HCT116 (cell line): ENCODE measurements at regions not wholly inside any gene's neighbourhood (a gene's known extent, or its start where the extent isn't known, plus 50 kb on each side); places are given as distances from the start of the nearest gene placed in this dataset.

Source experiments
- ATAC-seq: fragments of 200-7000 bp; cut with Tn5 transposase; 2 replicates; pipeline ENCODE4 v1.9.1; 2020; ENCODE audit warnings: mild to moderate bottlenecking, moderate library complexity
- BruUV-seq: library from RNA; stranded (reverse); fragments of 400-500 nt; replicated peaks from 2 replicates; lab custom pipeline; 2021; lab: Mats Ljungman, UMichigan
- CTCF ChIA-PET: fragments of 300-600 bp; sonication (Branson Sonifier 250); formaldehyde crosslinking; loops from one replicate; lab custom pipeline; 2021; ENCODE audit warnings: antibody characterized with exemption; lab: Charles Lee
- POLR2A ChIA-PET: fragments of 300-600, 350-600 bp; sonication (Branson Sonifier 250); formaldehyde crosslinking; loops from one replicate; lab custom pipeline; 2021; ENCODE audit warnings: antibody characterized with exemption; lab: Charles Lee
- RAD21 ChIA-PET, 2 experiments: fragments of 300-600 bp; sonication (Branson Sonifier 250); formaldehyde crosslinking; loops; one replicate each; lab custom pipeline; 2023; ENCODE audit warnings: low total read pairs in 2 of 2; ENCODE audit not compliant: uncharacterized antibody in 2 of 2, unreplicated experiment in 2 of 2, low non-redundant PET in 1 of 2; lab: Charles Lee
- DNase-seq: peaks from one replicate; pipeline ENCODE4 v3.0.0-alpha.2; 2010; ENCODE audit warnings: low read depth, low spot score
- H2AFZ ChIP-seq: fragments of 200-600 bp; shearing (Covaris generic), sonication (generic); 2 replicates; pipeline ENCODE4 v1.6.1; 2017; ENCODE audit warnings: low read depth, mixed run types, mixed read lengths, antibody characterized with exemption, low read length; ENCODE audit not compliant: poor library complexity, severe bottlenecking
- H3K27ac ChIP-seq: 2 replicates; pipeline ENCODE4 v1.5.1; 2012; ENCODE audit warnings: low read depth, low read length
- H3K27me3 ChIP-seq: fragments of 200-600 bp; sonication (generic); 2 replicates; pipeline ENCODE4 v1.6.1; 2016; ENCODE audit warnings: mixed run types, low read length, mixed read lengths; ENCODE audit not compliant: insufficient read depth
- H3K36me3 ChIP-seq, 2 experiments: fragments of 200-500 bp in 1 of 2; fragments of 200-600 bp in 1 of 2; sonication (Bioruptor generic) in 1 of 2; sonication (generic) in 1 of 2; 2 replicates each; pipeline versions ENCODE4 v1.5.1 to v1.6.1; 2014 to 2016; ENCODE audit warnings: low read length in 2 of 2, inconsistent platforms in 1 of 2, mixed read lengths in 1 of 2, mixed run types in 1 of 2; ENCODE audit not compliant: insufficient read depth in 2 of 2, control insufficient read depth in 1 of 2
- H3K4me1 ChIP-seq, 2 experiments: fragments of 200-600 bp in 1 of 2; sonication (generic) in 1 of 2; 2 replicates each; pipeline versions ENCODE4 v1.5.1 to v1.6.1; 2012 to 2017; ENCODE audit warnings: low read length in 2 of 2, inconsistent platforms in 1 of 2, mild to moderate bottlenecking in 1 of 2, mixed read lengths in 1 of 2, mixed run types in 1 of 2, moderate library complexity in 1 of 2; ENCODE audit not compliant: insufficient read depth in 2 of 2, control insufficient read depth in 1 of 2
- H3K4me2 ChIP-seq: fragments of 200-600 bp; sonication (generic); 2 replicates; pipeline ENCODE4 v1.6.1; 2017; ENCODE audit warnings: mixed run types, low read length, mixed read lengths
- H3K4me3 ChIP-seq, 2 experiments: fragments of 200-600 bp in 1 of 2; sonication (generic) in 1 of 2; replicated peaks in 1 of 2; 2 replicates each; pipeline ENCODE4 v1.5.1; 2011 to 2016; ENCODE audit warnings: low read length in 2 of 2, control low read depth in 1 of 2, low read depth in 1 of 2, mild to moderate bottlenecking in 1 of 2, mixed read lengths in 1 of 2, mixed run types in 1 of 2
- H3K79me2 ChIP-seq: fragments of 200-600 bp; sonication (generic); 2 replicates; pipeline ENCODE4 v1.6.1; 2017; ENCODE audit warnings: mild to moderate bottlenecking, mixed run types, low read length, moderate library complexity, mixed read lengths; ENCODE audit not compliant: insufficient read depth
- H3K9ac ChIP-seq: fragments of 200-600 bp; sonication (generic); 2 replicates; pipeline ENCODE4 v1.6.1; 2016; ENCODE audit warnings: low read length, mixed read lengths
- H3K9me2 ChIP-seq: fragments of 200-600 bp; sonication (generic), shearing (Covaris generic); 2 replicates; pipeline ENCODE4 v1.6.1; 2017; ENCODE audit warnings: mixed run types, mild to moderate bottlenecking, moderate library complexity; ENCODE audit not compliant: insufficient read depth
- H3K9me3 ChIP-seq, 2 experiments: fragments of 200-500 bp in 1 of 2; fragments of 200-600 bp in 1 of 2; sonication (Bioruptor generic) in 1 of 2; sonication (generic) in 1 of 2; 2 replicates each; pipeline ENCODE4 v1.6.1; 2014 to 2017; ENCODE audit warnings: low read length in 2 of 2, mixed read lengths in 2 of 2, inconsistent platforms in 1 of 2, low read depth in 1 of 2, mild to moderate bottlenecking in 1 of 2, mixed run types in 1 of 2, moderate library complexity in 1 of 2; ENCODE audit not compliant: control insufficient read depth in 1 of 2, insufficient read depth in 1 of 2
- H4K20me1 ChIP-seq: fragments of 200-600 bp; sonication (generic), shearing (Covaris generic); 2 replicates; pipeline ENCODE4 v1.6.1; 2017; ENCODE audit warnings: mixed run types, mild to moderate bottlenecking, moderate library complexity; ENCODE audit not compliant: insufficient read depth
- CEBPB ChIP-seq: IDR thresholded peaks from 2 replicates; pipeline ENCODE4 v1.6.1; 2012; ENCODE audit warnings: low read depth
- CTCF ChIP-seq, 3 experiments: fragments of 200-600 bp in 1 of 3; sonication (generic) in 1 of 3; IDR thresholded peaks in 2 of 3; conservative IDR thresholded peaks in 1 of 3; 2 replicates each; pipeline ENCODE4 v1.5.1; 2012 to 2017; ENCODE audit warnings: low read depth in 2 of 3, low read length in 2 of 3, antibody characterized with exemption in 1 of 3, borderline replicate concordance in 1 of 3, control low read depth in 1 of 3, mild to moderate bottlenecking in 1 of 3, mixed read lengths in 1 of 3, mixed run types in 1 of 3, moderate library complexity in 1 of 3; ENCODE audit not compliant: insufficient read depth in 1 of 3
- EGR1 ChIP-seq: IDR thresholded peaks from 2 replicates; pipeline ENCODE4 v1.6.1; 2012; ENCODE audit warnings: low read depth
- ELF1 ChIP-seq: IDR thresholded peaks from 2 replicates; pipeline ENCODE4 v1.6.1; 2012; ENCODE audit warnings: low read depth, borderline replicate concordance
- FOSL1 ChIP-seq: IDR thresholded peaks from 2 replicates; pipeline ENCODE4 v1.6.1; 2012; ENCODE audit warnings: low read depth
- JUND ChIP-seq: IDR thresholded peaks from 2 replicates; pipeline ENCODE4 v1.6.1; 2012
- POLR2A ChIP-seq: IDR thresholded peaks from 2 replicates; pipeline ENCODE4 v1.7.0; 2011; ENCODE audit warnings: borderline replicate concordance; ENCODE audit not compliant: insufficient read depth, insufficient read length; ENCODE audit errors: extremely low read depth
- SP1 ChIP-seq: IDR thresholded peaks from 2 replicates; pipeline ENCODE4 v1.6.1; 2012; ENCODE audit warnings: low read depth
- SRF ChIP-seq: IDR thresholded peaks from 2 replicates; pipeline ENCODE4 v1.6.1; 2012; ENCODE audit warnings: low read depth
- YY1 ChIP-seq: IDR thresholded peaks from 2 replicates; pipeline ENCODE4 v1.6.1; 2011; ENCODE audit warnings: low read length, low read depth, moderate library complexity, mild to moderate bottlenecking; ENCODE audit not compliant: insufficient replicate concordance; ENCODE audit errors: extremely low read depth
- ZNF274 ChIP-seq: fragments of 200-500 bp; sonication (Bioruptor generic); IDR thresholded peaks from 2 replicates; pipeline ENCODE4 v1.6.1; 2014; ENCODE audit warnings: mild to moderate bottlenecking, low read depth, low read length, inconsistent platforms
- intact Hi-C: fragments of 100-400 bp; cut with micrococcal nuclease; formaldehyde crosslinking; loops from 2 replicates; pipeline ENCODE4 v1.10.0; 2022

GRCh38 chr3:3372210-3372777, 192.8 kb upstream of the CRBN start:
- Histone ChIP-seq H3K27me3 (no peaks in the 10 kb centered on the region), H3K79me2 (no peaks in the 10 kb centered on the region), H3K4me2 (no peak overlapping the region), H3K9me3 (peaks cover 8 to 14% of the 10 kb centered on the region in 2 experiments; a peak in 3 of 4 replicates)
- no TSS peak for BruUV-seq
- no peak for DNase-seq
- TF ChIP-seq ZNF274: no peak
- TF ChIP-seq ELF1: no peak
- no peak for TF ChIP-seq EGR1
- TF ChIP-seq CTCF (IDR thresholded peaks at IDR 0.05 in 2 of 3, conservative IDR thresholded peaks at IDR 0.05 in 1 of 3; ENCODE audit: borderline replicate concordance in 1 of 3, insufficient read depth in 1 of 3, low read depth in 2 of 3, low read length in 2 of 3): no peak
- TF ChIP-seq SRF: no peak
- TF ChIP-seq SP1: no peak
- no peak for TF ChIP-seq CEBPB
- no peak for TF ChIP-seq FOSL1
- no peak for TF ChIP-seq YY1
- no peak for TF ChIP-seq POLR2A
- no peak for TF ChIP-seq JUND
- TF ChIP-seq, all 23 proteins: peak for 0
- Histone ChIP-seq H2AFZ (no peak overlapping the region), H3K4me3 (no peak overlapping the region), H3K36me3 (no peaks in the 10 kb centered on the region), H3K9ac (no peak overlapping the region), H4K20me1 (no peaks in the 10 kb centered on the region), H3K4me1 (no peaks in the 10 kb centered on the region), H3K9me2 (no peaks in the 10 kb centered on the region), H3K27ac (no peak overlapping the region)
- ATAC-seq: no peak
- POLR2A ChIA-PET: no interaction called here
- CTCF ChIA-PET: no interaction called here
- RAD21 ChIA-PET: no interaction called here
- intact Hi-C loops: no loop called here
